ENCODE measurements at regions not wholly inside any gene's neighbourhood (a gene's known extent, or its start where the extent isn't known, plus 50 kb on each side); places are given as distances from the start of the nearest gene placed in this dataset.

- Histone ChIP-seq H3K9me1 (ENCODE audit: control insufficient read depth, insufficient read depth, low read length) (no peaks in the 10 kb centered on the region), H3K27ac (ENCODE audit: extremely low read depth, low read depth, low read length) (no peak overlapping the region), H3K79me2 (ENCODE audit: control insufficient read depth, insufficient read depth, low read length) (no peaks in the 10 kb centered on the region), H2AFZ (ENCODE audit: low read depth, low read length) (peak overlapping the region; percentile 51), H3K4me3 (no peak overlapping the region), H3K36me3 (ENCODE audit: control insufficient read depth, insufficient read depth, low read length) (no peaks in the 10 kb centered on the region), H3K9me3 (replicated peaks; ENCODE audit: control insufficient read depth, insufficient read depth, low read depth, low read length) (no peaks in the 10 kb centered on the region), H3K4me1 (replicated peaks in 1 of 2; ENCODE audit: control insufficient read depth in 2 of 2, insufficient read depth in 2 of 2, low read length in 2 of 2) (peaks cover 33 to 53% of the 10 kb centered on the region in 2 experiments), H4K20me1 (replicated peaks; ENCODE audit: control insufficient read depth, insufficient read depth, low read length) (no peaks in the 10 kb centered on the region), H3K9ac (ENCODE audit: insufficient read depth in 1 of 2, low read depth in 2 of 2, low read length in 2 of 2) (peak overlapping the region in 1 of 2 experiments; percentile 75; a peak in 1 of 4 replicates), H3K4me2 (ENCODE audit: insufficient read depth, low read length) (no peak overlapping the region), H3K27me3 (ENCODE audit: control insufficient read depth in 2 of 2, insufficient read depth in 2 of 2, low read length in 2 of 2) (no peaks in the 10 kb centered on the region)
- ChIA-PET CTCF (ENCODE audit: low intra/inter-chr PET ratio) (no interaction called here), POLR2A (interaction anchor here (0.7 to 2.8 kb wide), 5 partner anchors 10 to 305 kb away, joined by 3 to 9 read pairs (median 4); no protein-coding TSS in a partner anchor)
- ATAC-seq (peak; percentile 13), DNase-seq (ENCODE audit: extremely low read depth in 1 of 4, low spot score in 3 of 4) (no peak), FAIRE-seq (no peak)
- BruUV-seq (replicated peaks), result no TSS peak
- in situ Hi-C loops (cut with MboI) (no loop called here), intact Hi-C loops (cut with micrococcal nuclease) (no loop called here)
- WGBS (ENCODE audit: insufficient coverage, low coverage, missing lambda C conversion rate), result 66% methylated on average over 9 of the region's 9 CpGs
- TF ChIP-seq SAP30 (IDR thresholded peaks at IDR 0.05; ENCODE audit: borderline replicate concordance, insufficient read depth, low read depth, low read length, poor library complexity, severe bottlenecking), result no peak
- TF ChIP-seq PKNOX1 (IDR thresholded peaks at IDR 0.05), result peak; percentile 68
- no peak for TF ChIP-seq NFXL1 (CRISPR knock-in tag; IDR thresholded peaks at IDR 0.05)
Observed at GRCh38 chr6:6860863-6861262, 246.9 kb upstream of the RREB1 start.

- DNase-seq (ENCODE audit: extremely low read depth in 1 of 4, low spot score in 3 of 4), result no peak
- in situ Hi-C loops (cut with MboI), result no loop called here
- intact Hi-C loops (cut with micrococcal nuclease), result no loop called here
- 30% methylated on average over 6 of the region's 6 CpGs for WGBS (ENCODE audit: insufficient coverage, low coverage, missing lambda C conversion rate)
- BruUV-seq (replicated peaks), result no TSS peak
- Histone ChIP-seq H3K9me3 (replicated peaks; ENCODE audit: control insufficient read depth, insufficient read depth, low read depth, low read length) (no peaks in the 10 kb centered on the region), H3K27ac (ENCODE audit: extremely low read depth, low read depth, low read length) (no peak overlapping the region), H3K9ac (ENCODE audit: insufficient read depth in 1 of 2, low read depth in 2 of 2, low read length in 2 of 2) (peak overlapping the region in 1 of 2 experiments; percentile 75; a peak in 1 of 4 replicates), H3K4me3 (no peak overlapping the region), H3K27me3 (ENCODE audit: control insufficient read depth in 2 of 2, insufficient read depth in 2 of 2, low read length in 2 of 2) (no peaks in the 10 kb centered on the region), H4K20me1 (replicated peaks; ENCODE audit: control insufficient read depth, insufficient read depth, low read length) (no peaks in the 10 kb centered on the region), H3K4me2 (ENCODE audit: insufficient read depth, low read length) (no peak overlapping the region), H3K36me3 (ENCODE audit: control insufficient read depth, insufficient read depth, low read length) (no peaks in the 10 kb centered on the region), H3K4me1 (replicated peaks in 1 of 2; ENCODE audit: control insufficient read depth in 2 of 2, insufficient read depth in 2 of 2, low read length in 2 of 2) (peaks cover 29 to 51% of the 10 kb centered on the region in 2 experiments), H2AFZ (ENCODE audit: low read depth, low read length) (peak overlapping the region; percentile 51), H3K9me1 (ENCODE audit: control insufficient read depth, insufficient read depth, low read length) (no peaks in the 10 kb centered on the region), H3K79me2 (ENCODE audit: control insufficient read depth, insufficient read depth, low read length) (no peaks in the 10 kb centered on the region)
- ATAC-seq, result no peak; the same call in none of the 3 replicates
- POLR2A ChIA-PET, result interaction anchor here (0.6 to 2.8 kb wide), 5 partner anchors 10 to 35 kb away, joined by 3 to 9 read pairs (median 4); no protein-coding TSS in a partner anchor
- TF ChIP-seq IRF9 (tag; IDR thresholded peaks at IDR 0.05) (no peak), ZNF24 (IDR thresholded peaks at IDR 0.05) (peak; percentile 86)
- FAIRE-seq, result no peak
- CTCF ChIA-PET (ENCODE audit: low intra/inter-chr PET ratio), result no interaction called here
Observed at GRCh38 chr6:6861351-6861894, 246.3 kb upstream of the RREB1 start.

Measured in K562 (cell line).